CD14-positive monocyte (primary cell): ENCODE measurements at regions not wholly inside any gene's neighbourhood (a gene's known extent, or its start where the extent isn't known, plus 50 kb on each side); places are given as distances from the start of the nearest gene placed in this dataset.

Experiments used
- DNase-seq, 3 donors: peaks; one replicate each; pipeline ENCODE4 v3.0.0-alpha.2; 2011 to 2022
- H2AFZ ChIP-seq: 2 replicates; pipeline ENCODE4 v1.6.0; 2012; ENCODE audit warnings: mild to moderate bottlenecking, low read depth, low read length, inconsistent platforms; ENCODE audit not compliant: insufficient read depth, poor library complexity, severe bottlenecking
- H3K27ac ChIP-seq, 2 donors: 1 replicate in 1 of 2; 2 replicates in 1 of 2; pipeline ENCODE4 v1.5.1; 2012 to 2013; ENCODE audit warnings: low read length in 2 of 2, control low read depth in 1 of 2, inconsistent platforms in 1 of 2, low read depth in 1 of 2, mild to moderate bottlenecking in 1 of 2
- H3K27me3 ChIP-seq, 2 donors: one replicate each; pipeline versions ENCODE4 v1.6.0 to v1.6.1; 2011 to 2013; ENCODE audit warnings: low read length in 2 of 2; ENCODE audit not compliant: control insufficient read depth in 2 of 2, insufficient read depth in 2 of 2
- H3K36me3 ChIP-seq, 2 donors: replicated peaks in 1 of 2; 1 replicate in 1 of 2; 2 replicates in 1 of 2; pipeline versions ENCODE4 v1.5.1 to v1.6.1; 2012 to 2013; ENCODE audit warnings: low read length in 2 of 2, control low read depth in 1 of 2, inconsistent platforms in 1 of 2, mild to moderate bottlenecking in 1 of 2; ENCODE audit not compliant: insufficient read depth in 2 of 2, control insufficient read depth in 1 of 2
- H3K4me1 ChIP-seq, 2 donors: 1 replicate in 1 of 2; 2 replicates in 1 of 2; pipeline versions ENCODE4 v1.5.1 to v1.6.1; 2012 to 2013; ENCODE audit warnings: low read length in 2 of 2, control low read depth in 1 of 2, inconsistent platforms in 1 of 2, mild to moderate bottlenecking in 1 of 2, moderate library complexity in 1 of 2; ENCODE audit not compliant: insufficient read depth in 2 of 2, control insufficient read depth in 1 of 2
- H3K4me2 ChIP-seq: replicated peaks from 2 replicates; pipeline ENCODE3; 2012; ENCODE audit warnings: low read length, moderate library complexity, mild to moderate bottlenecking; ENCODE audit not compliant: poor library complexity, severe bottlenecking; ENCODE audit errors: extremely low read depth
- H3K4me3 ChIP-seq, 3 experiments: fragments of 200-600 bp in 1 of 3; sonication (generic) in 1 of 3; replicated peaks in 1 of 3; 1 replicate in 2 of 3; 2 replicates in 1 of 3; pipeline ENCODE4 v1.5.1; 2011 to 2013; ENCODE audit warnings: low read length in 3 of 3, mild to moderate bottlenecking in 3 of 3, control low read depth in 2 of 3, low read depth in 2 of 3, inconsistent platforms in 1 of 3, moderate library complexity in 1 of 3
- H3K79me2 ChIP-seq: 2 replicates; pipeline ENCODE4 v1.6.0; 2012; ENCODE audit warnings: mild to moderate bottlenecking, control low read depth, inconsistent platforms, low read length, moderate library complexity; ENCODE audit not compliant: insufficient read depth
- H3K9ac ChIP-seq: 2 replicates; pipeline ENCODE4 v1.6.0; 2017; ENCODE audit warnings: low read length, mild to moderate bottlenecking; ENCODE audit not compliant: insufficient read depth, poor library complexity, severe bottlenecking
- H3K9me3 ChIP-seq, 2 donors: replicated peaks in 1 of 2; 1 replicate in 1 of 2; 2 replicates in 1 of 2; pipeline versions ENCODE4 v1.5.1 to v1.6.1; 2012 to 2013; ENCODE audit warnings: low read length in 2 of 2, control low read depth in 1 of 2; ENCODE audit not compliant: control insufficient read depth in 1 of 2, insufficient read depth in 1 of 2
- H4K20me1 ChIP-seq: 2 replicates; pipeline ENCODE4 v1.6.0; 2012; ENCODE audit warnings: mild to moderate bottlenecking, low read length, control low read depth, moderate library complexity; ENCODE audit not compliant: insufficient read depth
- H3K27ac Mint-ChIP-seq, 7 donors: one replicate each; pipeline ENCODE4 v1.8.0; 2020; ENCODE audit warnings: mild to moderate bottlenecking in 7 of 7, mixed read lengths in 7 of 7, moderate library complexity in 6 of 7, inconsistent platforms in 2 of 7
- H3K27me3 Mint-ChIP-seq, 3 donors: one replicate each; pipeline ENCODE4 v1.8.0; 2021 to 2022; ENCODE audit warnings: low read depth in 3 of 3, mild to moderate bottlenecking in 3 of 3, mixed read lengths in 3 of 3, moderate library complexity in 3 of 3, inconsistent platforms in 1 of 3
- H3K36me3 Mint-ChIP-seq, 2 donors: one replicate each; pipeline ENCODE4 v1.8.0; 2020; ENCODE audit warnings: mixed read lengths in 2 of 2, inconsistent platforms in 1 of 2, mild to moderate bottlenecking in 1 of 2
- H3K4me1 Mint-ChIP-seq: one replicate; pipeline ENCODE4 v1.8.0; 2020; ENCODE audit warnings: mild to moderate bottlenecking, mixed read lengths
- H3K4me3 Mint-ChIP-seq, 2 donors: one replicate each; pipeline ENCODE4 v1.8.0; 2020; ENCODE audit warnings: mild to moderate bottlenecking in 2 of 2, mixed read lengths in 2 of 2, moderate library complexity in 1 of 2
- H3K9me3 Mint-ChIP-seq, 7 donors: one replicate each; pipeline ENCODE4 v1.8.0; 2020 to 2022; ENCODE audit warnings: mixed read lengths in 7 of 7, mild to moderate bottlenecking in 6 of 7, moderate library complexity in 6 of 7, inconsistent platforms in 2 of 7
- WGBS: methylation state at CpG from one replicate; pipeline ENCODE4 v1.1.5; 2013; ENCODE audit warnings: missing lambda C conversion rate; ENCODE audit not compliant: insufficient coverage; 5-methylcytosine and 5-hydroxymethylcytosine counted together
- intact Hi-C, 2 donors: fragments of 100-400 bp; cut with micrococcal nuclease; formaldehyde crosslinking; loops; one replicate each; pipeline versions ENCODE4 v1.15.0 to v1.15.1; 2023
- TF ChIP-seq, protein P1 (sequence below): fragments of 200-600 bp; IDR thresholded peaks from one replicate; pipeline ENCODE4 v1.8.0; 2022; ENCODE audit warnings: antibody characterized with exemption, mild to moderate bottlenecking

DNA sequence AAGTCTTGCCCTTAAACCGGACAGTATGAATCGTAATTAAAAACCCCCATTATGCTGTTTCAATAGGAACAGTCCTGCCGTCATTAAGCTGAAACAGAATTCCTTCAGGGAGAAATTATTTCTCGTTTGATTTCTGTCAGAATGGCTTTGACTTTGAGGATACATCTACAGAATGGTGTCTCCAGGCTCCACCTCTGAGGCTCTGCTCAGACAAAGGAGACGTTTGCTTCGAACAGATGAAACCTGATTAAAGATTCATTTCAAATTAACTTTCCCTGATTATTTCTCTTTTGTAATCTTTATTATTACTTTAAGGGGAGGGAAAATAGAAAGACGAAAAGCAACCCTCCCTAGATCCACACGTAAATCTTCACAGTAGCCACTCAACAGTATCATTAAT lies 106.9 kb downstream of the TMEM114 start:
- H3K4me1 ChIP-seq, result no peaks in the 10 kb centered on the region
- Mint-ChIP-seq H3K27ac (no peak overlapping the region), H3K4me1 (no peaks in the 10 kb centered on the region), H3K4me3 (no peak overlapping the region), H3K36me3 (no peaks in the 10 kb centered on the region), H3K27me3 (peaks cover 0 to 2% (median 2%) of the 10 kb centered on the region in 3 donors), H3K9me3 (peaks cover 0 to 8% (median 0%) of the 10 kb centered on the region in 7 donors)
- TF ChIP-seq, protein P1, sequence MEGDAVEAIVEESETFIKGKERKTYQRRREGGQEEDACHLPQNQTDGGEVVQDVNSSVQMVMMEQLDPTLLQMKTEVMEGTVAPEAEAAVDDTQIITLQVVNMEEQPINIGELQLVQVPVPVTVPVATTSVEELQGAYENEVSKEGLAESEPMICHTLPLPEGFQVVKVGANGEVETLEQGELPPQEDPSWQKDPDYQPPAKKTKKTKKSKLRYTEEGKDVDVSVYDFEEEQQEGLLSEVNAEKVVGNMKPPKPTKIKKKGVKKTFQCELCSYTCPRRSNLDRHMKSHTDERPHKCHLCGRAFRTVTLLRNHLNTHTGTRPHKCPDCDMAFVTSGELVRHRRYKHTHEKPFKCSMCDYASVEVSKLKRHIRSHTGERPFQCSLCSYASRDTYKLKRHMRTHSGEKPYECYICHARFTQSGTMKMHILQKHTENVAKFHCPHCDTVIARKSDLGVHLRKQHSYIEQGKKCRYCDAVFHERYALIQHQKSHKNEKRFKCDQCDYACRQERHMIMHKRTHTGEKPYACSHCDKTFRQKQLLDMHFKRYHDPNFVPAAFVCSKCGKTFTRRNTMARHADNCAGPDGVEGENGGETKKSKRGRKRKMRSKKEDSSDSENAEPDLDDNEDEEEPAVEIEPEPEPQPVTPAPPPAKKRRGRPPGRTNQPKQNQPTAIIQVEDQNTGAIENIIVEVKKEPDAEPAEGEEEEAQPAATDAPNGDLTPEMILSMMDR, result no peak
- H3K4me3 ChIP-seq, result no peak overlapping the region
- H3K4me2 ChIP-seq, result no peak overlapping the region
- H4K20me1 ChIP-seq, result no peaks in the 10 kb centered on the region
- H3K27ac ChIP-seq, result no peak overlapping the region
- no peaks in the 10 kb centered on the region for H3K9me3 ChIP-seq
- 74% methylated on average over 3 of the region's 8 CpGs for WGBS
- H3K79me2 ChIP-seq, result no peaks in the 10 kb centered on the region
- no peak overlapping the region for H2AFZ ChIP-seq
- H3K36me3 ChIP-seq, result no peaks in the 10 kb centered on the region
- no peak overlapping the region for H3K9ac ChIP-seq
- DNase-seq, result no peak
- intact Hi-C loops, result no loop called here
- H3K27me3 ChIP-seq, result no peaks in the 10 kb centered on the region

DNA sequence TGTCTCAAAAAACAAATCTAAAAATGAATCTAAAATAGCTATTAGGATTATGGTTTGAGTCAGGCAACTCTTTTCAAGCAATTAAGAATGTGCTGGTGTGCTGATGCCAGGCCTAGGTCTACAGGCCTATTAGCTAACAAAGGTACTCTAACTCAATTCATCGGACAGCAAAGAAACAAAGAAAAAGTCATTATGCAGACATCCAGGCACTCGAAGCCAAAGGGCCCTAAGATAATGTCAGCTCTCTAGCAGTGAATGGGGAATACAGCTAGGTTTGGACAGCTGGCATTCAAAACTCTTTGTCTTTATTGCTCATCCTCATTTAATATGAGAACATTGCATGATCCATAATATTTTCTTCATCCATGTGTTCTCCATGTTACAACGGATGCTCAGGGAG lies 108.5 kb downstream of the TMEM114 start:
- TF ChIP-seq, protein P1, result no peak
- Mint-ChIP-seq H3K36me3 (no peaks in the 10 kb centered on the region), H3K4me3 (no peak overlapping the region), H3K4me1 (no peaks in the 10 kb centered on the region), H3K27me3 (peaks cover 0 to 2% (median 2%) of the 10 kb centered on the region in 3 donors), H3K9me3 (peaks cover 0 to 8% (median 0%) of the 10 kb centered on the region in 7 donors), H3K27ac (no peak overlapping the region)
- Histone ChIP-seq H3K9me3 (no peaks in the 10 kb centered on the region), H3K27me3 (no peaks in the 10 kb centered on the region), H3K79me2 (no peaks in the 10 kb centered on the region), H3K4me3 (no peak overlapping the region), H3K9ac (no peak overlapping the region), H2AFZ (no peak overlapping the region), H3K4me1 (no peaks in the 10 kb centered on the region), H3K4me2 (no peak overlapping the region), H3K36me3 (no peaks in the 10 kb centered on the region), H3K27ac (no peak overlapping the region), H4K20me1 (no peaks in the 10 kb centered on the region)
- WGBS, result no CpG with 5 or more reads among the region's 3 CpGs
- intact Hi-C loops, result no loop called here
- DNase-seq, result no peak
